ENCODE measurements at regions not wholly inside any gene's neighbourhood (a gene's known extent, or its start where the extent isn't known, plus 50 kb on each side); places are given as distances from the start of the nearest gene placed in this dataset.

DNA sequence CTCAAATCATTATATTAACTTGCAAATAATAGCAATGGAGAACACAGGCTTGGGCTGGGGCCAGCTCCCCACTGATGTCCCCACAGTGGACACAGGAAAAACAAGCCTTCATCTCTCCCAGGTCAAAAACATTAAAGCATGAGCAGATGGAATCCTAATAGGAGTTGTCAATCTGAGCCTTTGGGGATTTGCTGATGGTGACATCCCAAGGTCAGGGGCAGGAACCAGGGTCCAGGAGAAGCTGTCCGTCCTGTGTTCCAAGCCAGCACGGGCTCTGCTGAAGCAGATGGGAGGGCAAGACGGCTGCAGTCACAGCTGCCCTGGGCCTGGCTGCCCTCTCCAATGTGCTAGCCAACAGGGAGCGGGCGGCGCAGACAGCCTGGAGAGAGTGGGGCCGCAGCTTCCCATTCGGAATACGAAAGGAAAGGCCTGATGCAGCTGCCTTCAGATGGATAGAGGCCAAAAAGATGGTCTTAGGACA, 135.5 kb downstream of the NDUFA10 start:
- TF ChIP-seq TAF1 (IDR thresholded peaks at IDR 0.05; ENCODE audit: borderline replicate concordance, insufficient read depth, low read length) (no peak), POLR2AphosphoS5 (IDR thresholded peaks at IDR 0.05; ENCODE audit: low read depth, low read length) (no peak), SIN3A (IDR thresholded peaks at IDR 0.05; ENCODE audit: borderline replicate concordance, insufficient read depth, low read length) (no peak), FOXP2 (optimal IDR thresholded peaks at IDR 0.05; ENCODE audit: borderline replicate concordance, extremely low read depth, extremely low read length, insufficient read depth) (no peak)
- TF ChIP-seq, protein P1, sequence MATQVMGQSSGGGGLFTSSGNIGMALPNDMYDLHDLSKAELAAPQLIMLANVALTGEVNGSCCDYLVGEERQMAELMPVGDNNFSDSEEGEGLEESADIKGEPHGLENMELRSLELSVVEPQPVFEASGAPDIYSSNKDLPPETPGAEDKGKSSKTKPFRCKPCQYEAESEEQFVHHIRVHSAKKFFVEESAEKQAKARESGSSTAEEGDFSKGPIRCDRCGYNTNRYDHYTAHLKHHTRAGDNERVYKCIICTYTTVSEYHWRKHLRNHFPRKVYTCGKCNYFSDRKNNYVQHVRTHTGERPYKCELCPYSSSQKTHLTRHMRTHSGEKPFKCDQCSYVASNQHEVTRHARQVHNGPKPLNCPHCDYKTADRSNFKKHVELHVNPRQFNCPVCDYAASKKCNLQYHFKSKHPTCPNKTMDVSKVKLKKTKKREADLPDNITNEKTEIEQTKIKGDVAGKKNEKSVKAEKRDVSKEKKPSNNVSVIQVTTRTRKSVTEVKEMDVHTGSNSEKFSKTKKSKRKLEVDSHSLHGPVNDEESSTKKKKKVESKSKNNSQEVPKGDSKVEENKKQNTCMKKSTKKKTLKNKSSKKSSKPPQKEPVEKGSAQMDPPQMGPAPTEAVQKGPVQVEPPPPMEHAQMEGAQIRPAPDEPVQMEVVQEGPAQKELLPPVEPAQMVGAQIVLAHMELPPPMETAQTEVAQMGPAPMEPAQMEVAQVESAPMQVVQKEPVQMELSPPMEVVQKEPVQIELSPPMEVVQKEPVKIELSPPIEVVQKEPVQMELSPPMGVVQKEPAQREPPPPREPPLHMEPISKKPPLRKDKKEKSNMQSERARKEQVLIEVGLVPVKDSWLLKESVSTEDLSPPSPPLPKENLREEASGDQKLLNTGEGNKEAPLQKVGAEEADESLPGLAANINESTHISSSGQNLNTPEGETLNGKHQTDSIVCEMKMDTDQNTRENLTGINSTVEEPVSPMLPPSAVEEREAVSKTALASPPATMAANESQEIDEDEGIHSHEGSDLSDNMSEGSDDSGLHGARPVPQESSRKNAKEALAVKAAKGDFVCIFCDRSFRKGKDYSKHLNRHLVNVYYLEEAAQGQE (IDR thresholded peaks at IDR 0.05; ENCODE audit: insufficient read depth in 1 of 2, low read depth in 2 of 2, low read length in 2 of 2) = no peak
